HG02870 (cell line): ENCODE measurements at regions not wholly inside any gene's neighbourhood (a gene's known extent, or its start where the extent isn't known, plus 50 kb on each side); places are given as distances from the start of the nearest gene placed in this dataset.

Experiments
- ATAC-seq: cut with Tn5 transposase; IDR thresholded peaks from one replicate; pipeline ENCODE4 v1.9.1; 2021; ENCODE audit warnings: mild to moderate bottlenecking, moderate library complexity; ENCODE audit not compliant: unreplicated experiment

- ATAC-seq: no peak
Measured at GRCh38 chr6:15776458-15776980, 113.7 kb upstream of the DTNBP1 start.

GRCh38 chr6:15775741-15776140 lies 112.9 kb upstream of the DTNBP1 start:
- no peak for ATAC-seq

- no peak for ATAC-seq
Measured at GRCh38 chr6:15775076-15775634, 112.3 kb upstream of the DTNBP1 start.

- no peak for ATAC-seq
Measured at GRCh38 chr6:15773806-15774410, 111.1 kb upstream of the DTNBP1 start.

GRCh38 chr6:15770347-15771143 lies 107.7 kb upstream of the DTNBP1 start:
- peak; percentile 91 for ATAC-seq

- ATAC-seq: no peak
Measured at GRCh38 chr6:15769511-15770018, 106.7 kb upstream of the DTNBP1 start.

GRCh38 chr6:15768999-15769398 lies 106.2 kb upstream of the DTNBP1 start:
- no peak for ATAC-seq

- ATAC-seq: no peak
Measured at GRCh38 chr6:15763837-15764236, 101.0 kb upstream of the DTNBP1 start.

- no peak for ATAC-seq
Measured at GRCh38 chr6:15763364-15763763, 100.5 kb upstream of the DTNBP1 start.

- ATAC-seq: no peak
Measured at GRCh38 chr6:15761045-15761502, 98.2 kb upstream of the DTNBP1 start.

- ATAC-seq: no peak
Measured at GRCh38 chr6:15758631-15759215, 95.9 kb upstream of the DTNBP1 start.

GRCh38 chr6:15755526-15755925 lies 92.7 kb upstream of the DTNBP1 start:
- no peak for ATAC-seq

GRCh38 chr6:15754706-15755079 lies 91.9 kb upstream of the DTNBP1 start:
- no peak for ATAC-seq

GRCh38 chr6:15754035-15754705 lies 91.3 kb upstream of the DTNBP1 start:
- no peak for ATAC-seq

GRCh38 chr6:15752820-15753219 lies 90.0 kb upstream of the DTNBP1 start:
- ATAC-seq: no peak

GRCh38 chr6:15751721-15752350 lies 89.0 kb upstream of the DTNBP1 start:
- no peak for ATAC-seq

GRCh38 chr6:15748341-15748740 lies 85.5 kb upstream of the DTNBP1 start:
- no peak for ATAC-seq

- no peak for ATAC-seq
Measured at GRCh38 chr6:15747354-15747883, 84.6 kb upstream of the DTNBP1 start.

GRCh38 chr6:15745781-15746180 lies 83.0 kb upstream of the DTNBP1 start:
- ATAC-seq: no peak

GRCh38 chr6:15744818-15745402 lies 82.1 kb upstream of the DTNBP1 start:
- ATAC-seq: no peak
